HEK293 (cell line): ENCODE measurements at regions not wholly inside any gene's neighbourhood (a gene's known extent, or its start where the extent isn't known, plus 50 kb on each side); places are given as distances from the start of the nearest gene placed in this dataset.

Experiments used
- CTCF ChIA-PET: fragments of 350-600 bp; formaldehyde crosslinking; extraction: SDS; loops from one replicate; lab custom pipeline; 2021; ENCODE audit warnings: antibody characterized with exemption; lab: Yijun Ruan, JAX
- POLR2A ChIA-PET: fragments of 300-600 bp; formaldehyde crosslinking; extraction: SDS; loops from one replicate; lab custom pipeline; 2020; ENCODE audit warnings: antibody characterized with exemption, inconsistent platforms; lab: Yijun Ruan, JAX
- H3K27ac ChIP-seq: fragments of 200-500 bp; sonication (Bioruptor generic); 2 replicates; pipeline ENCODE4 v1.5.1; 2014; ENCODE audit warnings: low read depth, low read length, control low read depth, inconsistent platforms; ENCODE audit errors: extremely low read depth
- H3K36me3 ChIP-seq, 2 experiments: fragments of 200-500 bp in 1 of 2; sonication (Bioruptor generic) in 1 of 2; 1 replicate in 1 of 2; 2 replicates in 1 of 2; pipeline ENCODE4 v1.5.1; 2014 to 2017; ENCODE audit warnings: inconsistent platforms in 2 of 2, low read length in 2 of 2; ENCODE audit not compliant: control insufficient read depth in 2 of 2, insufficient read depth in 1 of 2
- H3K4me1 ChIP-seq: fragments of 200-500 bp; sonication (Bioruptor generic); 2 replicates; pipeline ENCODE4 v1.5.1; 2014; ENCODE audit warnings: mild to moderate bottlenecking, low read length, inconsistent platforms; ENCODE audit not compliant: control insufficient read depth, insufficient read depth
- H3K4me3 ChIP-seq: 2 replicates; pipeline ENCODE4 v1.5.1; 2011; ENCODE audit warnings: low read depth, mild to moderate bottlenecking, control low read depth, low read length, moderate library complexity
- H3K9me3 ChIP-seq: fragments of 200-500 bp; sonication (Bioruptor generic); 2 replicates; pipeline ENCODE4 v1.5.1; 2014; ENCODE audit warnings: low read depth, low read length, inconsistent platforms; ENCODE audit not compliant: control insufficient read depth, insufficient read depth
- GFI1B ChIP-seq: fragments of 450-650 bp; formaldehyde crosslinking; IDR thresholded peaks from 2 replicates; pipeline ENCODE4 v1.5.1; 2016; ENCODE audit warnings: missing biosample characterization, missing genetic modification characterization
- GLIS1 ChIP-seq: fragments of 450-650 bp; formaldehyde crosslinking; IDR thresholded peaks from 2 replicates; pipeline ENCODE4 v1.5.1; 2016; ENCODE audit warnings: missing biosample characterization, missing genetic modification characterization
- HOXA7 ChIP-seq: sonication (generic); formaldehyde crosslinking; IDR thresholded peaks from 2 replicates; pipeline ENCODE4 v1.8.1; 2022; ENCODE audit warnings: missing genetic modification reagents, borderline replicate concordance
- HOXD13 ChIP-seq: sonication (generic); formaldehyde crosslinking; IDR thresholded peaks from 2 replicates; pipeline ENCODE4 v1.8.0; 2022; ENCODE audit warnings: missing genetic modification reagents, borderline replicate concordance
- OSR2 ChIP-seq: fragments of 450-650 bp; formaldehyde crosslinking; IDR thresholded peaks from 2 replicates; pipeline ENCODE4 v1.5.1; 2016; ENCODE audit warnings: missing biosample characterization, missing genetic modification characterization
- PBX3 ChIP-seq: sonication (generic); formaldehyde crosslinking; IDR thresholded peaks from 2 replicates; pipeline ENCODE4 v1.8.1; 2022; ENCODE audit warnings: mild to moderate bottlenecking, moderate library complexity, missing genetic modification reagents
- PRDM1 ChIP-seq: fragments of 450-650 bp; formaldehyde crosslinking; IDR thresholded peaks from 2 replicates; pipeline ENCODE4; 2016; ENCODE audit warnings: missing biosample characterization, missing genetic modification characterization
- SCRT1 ChIP-seq: fragments of 450-650 bp; formaldehyde crosslinking; IDR thresholded peaks from 2 replicates; pipeline ENCODE4 v1.5.1; 2016; ENCODE audit warnings: missing biosample characterization, missing genetic modification characterization, borderline replicate concordance
- SP7 ChIP-seq: fragments of 450-650 bp; formaldehyde crosslinking; IDR thresholded peaks from 2 replicates; pipeline ENCODE4 v1.5.1; 2016; ENCODE audit warnings: missing biosample characterization, missing genetic modification characterization
- ZBTB10 ChIP-seq: fragments of 450-650 bp; formaldehyde crosslinking; IDR thresholded peaks from 2 replicates; pipeline ENCODE4 v1.5.1; 2016; ENCODE audit warnings: missing biosample characterization, missing genetic modification characterization
- ZFP69B ChIP-seq: fragments of 450-650 bp; formaldehyde crosslinking; IDR thresholded peaks from 2 replicates; pipeline ENCODE4 v1.5.1; 2016; ENCODE audit warnings: missing biosample characterization, missing genetic modification characterization
- ZNF146 ChIP-seq: fragments of 450-650 bp; formaldehyde crosslinking; IDR thresholded peaks from 2 replicates; pipeline ENCODE4 v1.5.1; 2016; ENCODE audit warnings: missing biosample characterization, missing genetic modification characterization
- ZNF157 ChIP-seq: fragments of 450-650 bp; formaldehyde crosslinking; IDR thresholded peaks from 2 replicates; pipeline ENCODE4 v1.5.1; 2016; ENCODE audit warnings: missing biosample characterization, missing genetic modification characterization
- ZNF211 ChIP-seq: fragments of 450-650 bp; formaldehyde crosslinking; IDR thresholded peaks from 2 replicates; pipeline ENCODE4 v1.5.1; 2016; ENCODE audit warnings: low read depth, missing biosample characterization, missing genetic modification characterization
- ZNF239 ChIP-seq: fragments of 450-650 bp; formaldehyde crosslinking; IDR thresholded peaks from 2 replicates; pipeline ENCODE4 v1.5.1; 2016; ENCODE audit warnings: missing biosample characterization, missing genetic modification characterization
- ZNF48 ChIP-seq: fragments of 450-650 bp; formaldehyde crosslinking; IDR thresholded peaks from 2 replicates; pipeline ENCODE4 v1.5.1; 2016; ENCODE audit warnings: missing biosample characterization, missing genetic modification characterization
- ZNF514 ChIP-seq: fragments of 450-650 bp; formaldehyde crosslinking; IDR thresholded peaks from 2 replicates; pipeline ENCODE4 v1.5.1; 2016; ENCODE audit warnings: missing biosample characterization, missing genetic modification characterization
- ZNF521 ChIP-seq: fragments of 450-650 bp; formaldehyde crosslinking; IDR thresholded peaks from 2 replicates; pipeline ENCODE4 v1.5.1; 2017; ENCODE audit warnings: missing biosample characterization, mild to moderate bottlenecking, missing genetic modification characterization
- ZNF555 ChIP-seq: fragments of 450-650 bp; formaldehyde crosslinking; conservative IDR thresholded peaks from 2 replicates; pipeline ENCODE4 v1.5.1; 2017; ENCODE audit warnings: missing biosample characterization, mild to moderate bottlenecking, missing genetic modification characterization, inconsistent platforms
- ZNF600 ChIP-seq: fragments of 450-650 bp; formaldehyde crosslinking; IDR thresholded peaks from 2 replicates; pipeline ENCODE4 v1.5.1; 2016; ENCODE audit warnings: missing biosample characterization, missing genetic modification characterization
- ZNF645 ChIP-seq: fragments of 450-650 bp; formaldehyde crosslinking; IDR thresholded peaks from 2 replicates; pipeline ENCODE4; 2016; ENCODE audit warnings: missing biosample characterization, missing genetic modification characterization
- ZNF658 ChIP-seq: fragments of 450-650 bp; formaldehyde crosslinking; IDR thresholded peaks from 2 replicates; pipeline ENCODE4; 2016; ENCODE audit warnings: missing biosample characterization, missing genetic modification characterization
- ZNF677 ChIP-seq: fragments of 450-650 bp; IDR thresholded peaks from 2 replicates; pipeline ENCODE4 v1.5.0; 2018; ENCODE audit warnings: missing biosample characterization, mild to moderate bottlenecking, missing genetic modification characterization, moderate library complexity
- ZNF837 ChIP-seq: fragments of 450-650 bp; formaldehyde crosslinking; IDR thresholded peaks from 2 replicates; pipeline ENCODE4 v1.5.1; 2016; ENCODE audit warnings: missing biosample characterization, missing genetic modification characterization
- ZSCAN5A ChIP-seq: fragments of 450-650 bp; formaldehyde crosslinking; IDR thresholded peaks from 2 replicates; pipeline ENCODE4 v1.5.1; 2016; ENCODE audit warnings: missing biosample characterization, missing genetic modification characterization

GRCh38 chr2:2738684-2739083 lies 407.6 kb upstream of the MYT1L start:
- Histone ChIP-seq H3K9me3 (no peaks in the 10 kb centered on the region), H3K36me3 (no peaks in the 10 kb centered on the region), H3K4me3 (no peak overlapping the region), H3K4me1 (no peaks in the 10 kb centered on the region), H3K27ac (no peak overlapping the region)
- ChIA-PET POLR2A (no interaction called here), CTCF (no interaction called here)
- TF ChIP-seq ZNF239 (tag by site-specific recombination) (no peak), ZNF555 (tag by site-specific recombination) (no peak), SCRT1 (no peak), ZNF658 (tag by site-specific recombination) (no peak), HOXA7 (no peak), ZBTB10 (tag by site-specific recombination) (no peak), ZNF837 (tag by site-specific recombination) (no peak)
- TF ChIP-seq, all 188 proteins: peak for 0

GRCh38 chr2:2738276-2738675 lies 407.2 kb upstream of the MYT1L start:
- CTCF ChIA-PET: no interaction called here
- no peak for TF ChIP-seq HOXD13
- TF ChIP-seq PRDM1 (tag by site-specific recombination): no peak
- TF ChIP-seq OSR2 (tag by site-specific recombination): no peak
- no peak for TF ChIP-seq GFI1B (tag by site-specific recombination)
- TF ChIP-seq, all 188 proteins: peak for 0
- no peak overlapping the region for H3K4me3 ChIP-seq
- no peaks in the 10 kb centered on the region for H3K9me3 ChIP-seq
- no peaks in the 10 kb centered on the region for H3K4me1 ChIP-seq
- POLR2A ChIA-PET: no interaction called here
- no peaks in the 10 kb centered on the region for H3K36me3 ChIP-seq
- H3K27ac ChIP-seq: no peak overlapping the region

- Histone ChIP-seq H3K27ac (no peak overlapping the region), H3K9me3 (no peaks in the 10 kb centered on the region), H3K4me1 (no peaks in the 10 kb centered on the region), H3K36me3 (no peaks in the 10 kb centered on the region), H3K4me3 (no peak overlapping the region)
- CTCF ChIA-PET: no interaction called here
- peak; percentile 49; the same call in 1 of the 2 replicates for TF ChIP-seq GLIS1 (tag by site-specific recombination)
- no peak for TF ChIP-seq HOXA7
- no peak for TF ChIP-seq PBX3 (CRISPR knock-in tag)
- POLR2A ChIA-PET: no interaction called here
Measured at GRCh38 chr2:2735041-2735440, 404.0 kb upstream of the MYT1L start.

GRCh38 chr2:2734308-2734707 lies 403.2 kb upstream of the MYT1L start:
- H3K4me3 ChIP-seq: no peak overlapping the region
- H3K27ac ChIP-seq: no peak overlapping the region
- H3K36me3 ChIP-seq: no peaks in the 10 kb centered on the region
- ChIA-PET POLR2A (no interaction called here), CTCF (interaction anchor here (0.7 kb wide), 1 partner anchor 36 kb away, joined by 4 read pairs; no protein-coding TSS in a partner anchor)
- no peaks in the 10 kb centered on the region for H3K9me3 ChIP-seq
- H3K4me1 ChIP-seq: no peaks in the 10 kb centered on the region
- TF ChIP-seq HOXA7 (no peak), ZSCAN5A (tag by site-specific recombination) (no peak), ZNF157 (tag by site-specific recombination) (no peak), ZNF645 (tag by site-specific recombination) (no peak), ZNF677 (tag by site-specific recombination) (no peak), ZNF600 (no peak), ZNF211 (tag by site-specific recombination) (no peak), ZNF48 (tag by site-specific recombination) (no peak), ZNF521 (no peak), SP7 (no peak), ZNF514 (tag by site-specific recombination) (no peak), ZNF146 (tag by site-specific recombination) (no peak), ZFP69B (tag by site-specific recombination) (no peak)
